Neural cell (in vitro differentiated cells): ENCODE measurements at regions not wholly inside any gene's neighbourhood (a gene's known extent, or its start where the extent isn't known, plus 50 kb on each side); places are given as distances from the start of the nearest gene placed in this dataset.

ENCODE experiments used
- EP300 ChIP-seq: fragments of 450-650 bp; conservative IDR thresholded peaks from 2 replicates; pipeline ENCODE4 v1.6.1; 2014; ENCODE audit warnings: antibody characterized with exemption, mild to moderate bottlenecking, moderate library complexity; ENCODE audit not compliant: poor library complexity, severe bottlenecking
- EZH2 ChIP-seq: fragments of 200-600, 300-800 bp; shearing (Covaris generic), sonication (generic); IDR thresholded peaks from 2 replicates; pipeline ENCODE4 v1.6.1; 2014; ENCODE audit warnings: antibody characterized with exemption, low read length, borderline replicate concordance, mild to moderate bottlenecking; ENCODE audit not compliant: insufficient read depth, poor library complexity, severe bottlenecking
- POLR2AphosphoS5 ChIP-seq: IDR thresholded peaks from 2 replicates; pipeline ENCODE4 v1.6.1; 2012
- RAD21 ChIP-seq: fragments of 450-650 bp; conservative IDR thresholded peaks from 2 replicates; pipeline ENCODE4 v1.6.1; 2014; ENCODE audit warnings: antibody characterized with exemption, mild to moderate bottlenecking, moderate library complexity
- SMC3 ChIP-seq: fragments of 450-650 bp; conservative IDR thresholded peaks from 2 replicates; pipeline ENCODE4 v1.6.1; 2014; ENCODE audit warnings: antibody characterized with exemption, mild to moderate bottlenecking, moderate library complexity; ENCODE audit not compliant: poor library complexity
- TF ChIP-seq, protein P1 (sequence below): fragments of 450-650 bp; IDR thresholded peaks from 2 replicates; pipeline ENCODE4 v1.5.1; 2014; ENCODE audit warnings: antibody characterized with exemption, mild to moderate bottlenecking, moderate library complexity; ENCODE audit not compliant: poor library complexity, severe bottlenecking

GRCh38 chr9:20290257-20290656, 332.0 kb downstream of the MLLT3 start:
- TF ChIP-seq, protein P1, sequence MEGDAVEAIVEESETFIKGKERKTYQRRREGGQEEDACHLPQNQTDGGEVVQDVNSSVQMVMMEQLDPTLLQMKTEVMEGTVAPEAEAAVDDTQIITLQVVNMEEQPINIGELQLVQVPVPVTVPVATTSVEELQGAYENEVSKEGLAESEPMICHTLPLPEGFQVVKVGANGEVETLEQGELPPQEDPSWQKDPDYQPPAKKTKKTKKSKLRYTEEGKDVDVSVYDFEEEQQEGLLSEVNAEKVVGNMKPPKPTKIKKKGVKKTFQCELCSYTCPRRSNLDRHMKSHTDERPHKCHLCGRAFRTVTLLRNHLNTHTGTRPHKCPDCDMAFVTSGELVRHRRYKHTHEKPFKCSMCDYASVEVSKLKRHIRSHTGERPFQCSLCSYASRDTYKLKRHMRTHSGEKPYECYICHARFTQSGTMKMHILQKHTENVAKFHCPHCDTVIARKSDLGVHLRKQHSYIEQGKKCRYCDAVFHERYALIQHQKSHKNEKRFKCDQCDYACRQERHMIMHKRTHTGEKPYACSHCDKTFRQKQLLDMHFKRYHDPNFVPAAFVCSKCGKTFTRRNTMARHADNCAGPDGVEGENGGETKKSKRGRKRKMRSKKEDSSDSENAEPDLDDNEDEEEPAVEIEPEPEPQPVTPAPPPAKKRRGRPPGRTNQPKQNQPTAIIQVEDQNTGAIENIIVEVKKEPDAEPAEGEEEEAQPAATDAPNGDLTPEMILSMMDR, result no peak
- no peak for TF ChIP-seq POLR2AphosphoS5
- TF ChIP-seq EZH2, result no peak
- TF ChIP-seq EP300, result no peak
- TF ChIP-seq SMC3, result no peak
- TF ChIP-seq RAD21, result no peak
